Aorta (tissue), 5 donors: ENCODE measurements at regions not wholly inside any gene's neighbourhood (a gene's known extent, or its start where the extent isn't known, plus 50 kb on each side); places are given as distances from the start of the nearest gene placed in this dataset.
"Not testable (repeated sequence)": the region's sequence is repeated elsewhere in the genome, so short reads cannot be mapped to it uniquely, and the experiment has no call there.

ENCODE experiments used
- ATAC-seq: fragments of 200-7000 bp; cut with Tn5 transposase; one replicate; pipeline ENCODE4 v1.9.1; 2022; ENCODE audit warnings: moderate library complexity; ENCODE audit not compliant: low FRiP score
- DNase-seq, 2 donors: peaks; one replicate each; pipeline ENCODE4 v3.0.0-alpha.2; 2020
- H3K27ac ChIP-seq, 2 donors: one replicate each; pipeline ENCODE4 v1.5.1; 2013; ENCODE audit warnings: low read length in 2 of 2, mild to moderate bottlenecking in 2 of 2, moderate library complexity in 2 of 2, control low read depth in 1 of 2, inconsistent platforms in 1 of 2, low read depth in 1 of 2
- H3K27me3 ChIP-seq, 2 donors: one replicate each; pipeline ENCODE4 v1.6.1; 2013; ENCODE audit warnings: control low read depth in 1 of 2, low read length in 1 of 2, mild to moderate bottlenecking in 1 of 2, moderate library complexity in 1 of 2; ENCODE audit not compliant: insufficient read depth in 2 of 2, control insufficient read depth in 1 of 2
- H3K36me3 ChIP-seq, 2 donors: one replicate each; pipeline ENCODE4 v1.6.1; 2013; ENCODE audit warnings: control low read depth in 1 of 2, low read length in 1 of 2, mild to moderate bottlenecking in 1 of 2; ENCODE audit not compliant: insufficient read depth in 2 of 2, control insufficient read depth in 1 of 2
- H3K4me1 ChIP-seq, 2 donors: one replicate each; pipeline ENCODE4 v1.6.1; 2013; ENCODE audit warnings: low read length in 2 of 2, control low read depth in 1 of 2, mild to moderate bottlenecking in 1 of 2, moderate library complexity in 1 of 2; ENCODE audit not compliant: insufficient read depth in 2 of 2, control insufficient read depth in 1 of 2
- H3K4me3 ChIP-seq, 2 donors: one replicate each; pipeline ENCODE4 v1.5.1; 2013; ENCODE audit warnings: low read length in 2 of 2, control low read depth in 1 of 2, mild to moderate bottlenecking in 1 of 2
- H3K9me3 ChIP-seq: one replicate; pipeline ENCODE4 v1.6.1; 2013; ENCODE audit warnings: mild to moderate bottlenecking, low read length; ENCODE audit not compliant: control insufficient read depth
- WGBS, 2 donors: extraction: QIAGEN DNeasy Blood & Tissue Kit; methylation state at CpG; one replicate each; pipeline ENCODE4 v1.1.7; 2013; 5-methylcytosine and 5-hydroxymethylcytosine counted together
- intact Hi-C, 2 donors: fragments of 100-400 bp; cut with DNase I; formaldehyde crosslinking; loops; one replicate each; pipeline versions ENCODE4 v1.14.2 to v1.15.0; 2022
- donor health status: healthy with polysubstance abuse.
- donor health status: Bipolar disorder and iron deficiency.
- donor health status: DM: no; HTN: no; CAD: no.
- donor health status: DM: no; HTN: no; CAD: no.
- donor health status: DM: yes; HTN: yes; CAD: no.

- no peak for DNase-seq
- H3K27me3 ChIP-seq = no peaks in the 10 kb centered on the region
- no peak overlapping the region for H3K4me3 ChIP-seq
- H3K9me3 ChIP-seq = peaks cover 6% of the 10 kb centered on the region
- intact Hi-C loops = no loop called here
- no peak for ATAC-seq
- no peaks in the 10 kb centered on the region for H3K4me1 ChIP-seq
- H3K27ac ChIP-seq = no peak overlapping the region
- 17 to 18% methylated on average over 5 of the region's 5 CpGs for WGBS, 2 donors
- no peaks in the 10 kb centered on the region for H3K36me3 ChIP-seq
Measured at GRCh38 chr6:149242883-149243282, 74.6 kb upstream of the TAB2 start.

GRCh38 chr6:149244105-149244504 lies 73.4 kb upstream of the TAB2 start:
- Histone ChIP-seq H3K4me1 (no peaks in the 10 kb centered on the region), H3K27me3 (no peaks in the 10 kb centered on the region), H3K9me3 (peaks cover 4% of the 10 kb centered on the region), H3K27ac (no peak overlapping the region), H3K36me3 (no peaks in the 10 kb centered on the region), H3K4me3 (no peak overlapping the region)
- no peak for ATAC-seq
- intact Hi-C loops = no loop called here
- 77 to 81% methylated on average over 7 of the region's 7 CpGs for WGBS, 2 donors
- no peak for DNase-seq

GRCh38 chr6:149246691-149247384 lies 70.7 kb upstream of the TAB2 start:
- H3K4me1 ChIP-seq = no peaks in the 10 kb centered on the region
- H3K27ac ChIP-seq = no peak overlapping the region
- DNase-seq (peak in 1 of 2 donors; percentile 69), ATAC-seq (peak; percentile 48)
- H3K36me3 ChIP-seq = no peaks in the 10 kb centered on the region
- no peaks in the 10 kb centered on the region for H3K27me3 ChIP-seq
- no peaks in the 10 kb centered on the region for H3K9me3 ChIP-seq
- no peak overlapping the region for H3K4me3 ChIP-seq
- 87 to 89% methylated on average over 13 of the region's 13 CpGs for WGBS, 2 donors
- intact Hi-C loops = no loop called here

GRCh38 chr6:149247385-149247763 lies 70.1 kb upstream of the TAB2 start:
- Histone ChIP-seq H3K27ac (no peak overlapping the region), H3K27me3 (no peaks in the 10 kb centered on the region), H3K36me3 (no peaks in the 10 kb centered on the region), H3K4me1 (no peaks in the 10 kb centered on the region), H3K9me3 (no peaks in the 10 kb centered on the region), H3K4me3 (no peak overlapping the region)
- WGBS, 2 donors = 94 to 97% methylated on average over 6 of the region's 6 CpGs
- DNase-seq = no peak
- intact Hi-C loops = no loop called here
- ATAC-seq = no peak

GRCh38 chr6:149248263-149248662 lies 69.2 kb upstream of the TAB2 start:
- ATAC-seq, H3K36me3 ChIP-seq, H3K4me3 ChIP-seq, H3K4me1 ChIP-seq, DNase-seq, H3K9me3 ChIP-seq, H3K27me3 ChIP-seq, intact Hi-C loops, H3K27ac ChIP-seq: not testable (repeated sequence)
- WGBS, 2 donors = 98 to 99% methylated on average over 5 of the region's 5 CpGs

- Histone ChIP-seq H3K36me3 (no peaks in the 10 kb centered on the region), H3K4me3 (no peak overlapping the region), H3K4me1 (no peaks in the 10 kb centered on the region), H3K9me3 (no peaks in the 10 kb centered on the region), H3K27me3 (no peaks in the 10 kb centered on the region), H3K27ac (no peak overlapping the region)
- 69 to 78% methylated on average over 4 of the region's 4 CpGs for WGBS, 2 donors
- ATAC-seq = no peak
- DNase-seq = no peak
- intact Hi-C loops = no loop called here
Measured at GRCh38 chr6:149248693-149249369, 68.7 kb upstream of the TAB2 start.

- 89 to 91% methylated on average over 6 of the region's 6 CpGs for WGBS, 2 donors
- no peak overlapping the region for H3K4me3 ChIP-seq
- ATAC-seq = no peak
Measured at GRCh38 chr6:149249370-149250357, 67.8 kb upstream of the TAB2 start.

GRCh38 chr6:149250951-149251350 lies 66.6 kb upstream of the TAB2 start:
- Histone ChIP-seq H3K27ac (no peak overlapping the region), H3K36me3 (no peaks in the 10 kb centered on the region), H3K4me1 (no peaks in the 10 kb centered on the region), H3K27me3 (no peaks in the 10 kb centered on the region), H3K4me3 (no peak overlapping the region), H3K9me3 (no peaks in the 10 kb centered on the region)
- ATAC-seq (no peak), DNase-seq (no peak)
- intact Hi-C loops = no loop called here
- 90% methylated on average over 8 of the region's 8 CpGs for WGBS, 2 donors

More at GRCh38 chr6:149249370-149250357, 67.8 kb upstream of the TAB2 start:
- intact Hi-C loops = no loop called here
- no peak for DNase-seq
- Histone ChIP-seq H3K4me1 (no peaks in the 10 kb centered on the region), H3K27ac (no peak overlapping the region), H3K27me3 (no peaks in the 10 kb centered on the region), H3K9me3 (no peaks in the 10 kb centered on the region), H3K36me3 (no peaks in the 10 kb centered on the region)
